Heart left ventricle (tissue), 16 donors: ENCODE measurements at regions not wholly inside any gene's neighbourhood (a gene's known extent, or its start where the extent isn't known, plus 50 kb on each side); places are given as distances from the start of the nearest gene placed in this dataset.

Source experiments
- ATAC-seq, 4 donors: fragments of 200-7000 bp; cut with Tn5 transposase; one replicate each; pipeline ENCODE4 v1.9.1; 2020 to 2022; ENCODE audit warnings: moderate library complexity in 4 of 4, mild to moderate bottlenecking in 3 of 4, moderate number of reproducible peaks in 1 of 4
- DNase-seq, 5 donors: peaks; one replicate each; pipeline ENCODE4 v3.0.0-alpha.2; 2020
- H3K27ac ChIP-seq, 12 donors: fragments of 200-600 bp; sonication (generic) in 4 of 12; one replicate each; pipeline versions ENCODE4 v1.5.0 to v1.8.0; 2016 to 2022; ENCODE audit warnings: mild to moderate bottlenecking in 2 of 12
- H3K27me3 ChIP-seq, 9 donors: fragments of 200-600 bp; sonication (generic) in 2 of 9; one replicate each; pipeline versions ENCODE4 v1.5.1 to v1.8.0; 2016 to 2022; ENCODE audit warnings: mild to moderate bottlenecking in 3 of 9
- H3K36me3 ChIP-seq, 9 donors: fragments of 200-600 bp; sonication (generic) in 2 of 9; one replicate each; pipeline versions ENCODE4 v1.5.0 to v1.8.0; 2018 to 2022; ENCODE audit warnings: mild to moderate bottlenecking in 2 of 9
- H3K4me1 ChIP-seq, 12 donors: fragments of 200-600 bp; sonication (generic) in 4 of 12; one replicate each; pipeline versions ENCODE4 v1.5.0 to v1.8.0; 2016 to 2022; ENCODE audit warnings: mild to moderate bottlenecking in 3 of 12
- H3K4me3 ChIP-seq, 12 donors: fragments of 200-600 bp; sonication (generic) in 4 of 12; one replicate each; pipeline versions ENCODE4 v1.5.0 to v1.8.0; 2017 to 2022; ENCODE audit warnings: mild to moderate bottlenecking in 9 of 12, moderate library complexity in 4 of 12
- H3K9me3 ChIP-seq, 12 donors: fragments of 200-600 bp; sonication (generic) in 4 of 12; one replicate each; pipeline versions ENCODE4 v1.5.0 to v1.8.0; 2016 to 2022; ENCODE audit warnings: mild to moderate bottlenecking in 1 of 12
- POLR2A ChIP-seq, 2 donors: fragments of 450-650 bp; IDR thresholded peaks; one replicate each; pipeline ENCODE4 v1.6.1; 2017; ENCODE audit warnings: antibody characterized with exemption in 2 of 2, mild to moderate bottlenecking in 2 of 2, moderate library complexity in 2 of 2
- WGBS, 4 donors: extraction: QIAGEN DNeasy Blood & Tissue Kit in 2 of 4; methylation state at CpG; one replicate each; pipeline versions ENCODE4 v1.1.5 to v1.1.7; 2013 to 2018; 5-methylcytosine and 5-hydroxymethylcytosine counted together
- intact Hi-C, 10 donors: fragments of 100-400 bp; cut with DNase I; formaldehyde crosslinking; loops; one replicate each; pipeline versions ENCODE4 v1.11.1 to v1.14.2; 2022
- TF ChIP-seq, protein P1 (sequence below), 12 donors: fragments of 200-600 bp; sonication (generic) in 4 of 12; IDR thresholded peaks; one replicate each; pipeline versions ENCODE4 v1.5.0 to v1.8.0; 2018 to 2022; ENCODE audit warnings: antibody characterized with exemption in 12 of 12, mild to moderate bottlenecking in 5 of 12
- donor health status: ischemic (EF 13 %, LVEDD 7.1; RV severe dilation, severe dysfunction).
- donor health status: healthy with polysubstance abuse.
- donor health status: DM: no; HTN: yes; CAD: no.
- donor health status: DM: no; HTN: no; CAD: no.
- donor health status: ischemic (EF 25% LVEDD 6.9; RV normal size, moderate dysfunction).
- donor health status: ischemic (EF 25% LVEDD 5.7; RV mildly dilated, moderate dysfunction).
- donor health status: healthy.
- donor health status: DM: yes; HTN: yes; CAD: no.
- donor health status: ischemic (EF 35%, LVEDD 5.7; RV mildly dilated, moderate dysfunction).
- donor health status: nonischemic (EF 11% LVEDD 7.7; RV severe dilation, severe dysfunction).
- donor health status: DM: yes; HTN: yes; CAD: no.
- donor health status: PGD.
- donor health status: ischemic (EF 29% LVEDD 5.4; RV normal size, mild dysfunction).
- donor health status: nonischemic (EF 23%, LVEDD 6.1; RV moderate dilation, normal function).

DNA sequence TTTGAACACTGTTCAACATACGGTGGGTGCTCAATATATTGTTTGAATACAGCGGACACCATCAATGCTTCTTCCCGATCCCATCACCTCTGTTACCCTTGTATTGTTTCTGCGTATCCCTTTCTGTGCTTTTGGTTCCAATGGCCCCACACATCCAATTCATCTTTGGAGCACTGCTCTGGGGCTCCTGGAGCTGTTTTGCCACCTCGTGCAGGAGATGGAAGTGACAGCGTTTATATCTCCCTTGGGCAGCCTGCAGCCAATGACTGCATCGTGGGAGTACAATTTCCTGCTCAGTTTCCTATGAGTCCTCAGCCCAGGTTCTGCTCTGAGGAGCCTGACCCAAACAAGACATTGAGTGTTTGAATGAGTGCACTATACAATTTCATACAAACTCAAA lies 50.2 kb upstream of the PIK3CG start:
- H3K27ac ChIP-seq, result no peak overlapping the region
- ATAC-seq (no peak), DNase-seq (no peak)
- H3K9me3 ChIP-seq, result no peaks in the 10 kb centered on the region
- intact Hi-C loops, result loop anchor here in 1 of 10 donors (5.0 kb wide), 1 partner anchor 47 kb away; no protein-coding TSS in a partner anchor
- H3K36me3 ChIP-seq, result no peaks in the 10 kb centered on the region
- no peaks in the 10 kb centered on the region for H3K27me3 ChIP-seq
- no peak overlapping the region for H3K4me3 ChIP-seq
- TF ChIP-seq, protein P1, sequence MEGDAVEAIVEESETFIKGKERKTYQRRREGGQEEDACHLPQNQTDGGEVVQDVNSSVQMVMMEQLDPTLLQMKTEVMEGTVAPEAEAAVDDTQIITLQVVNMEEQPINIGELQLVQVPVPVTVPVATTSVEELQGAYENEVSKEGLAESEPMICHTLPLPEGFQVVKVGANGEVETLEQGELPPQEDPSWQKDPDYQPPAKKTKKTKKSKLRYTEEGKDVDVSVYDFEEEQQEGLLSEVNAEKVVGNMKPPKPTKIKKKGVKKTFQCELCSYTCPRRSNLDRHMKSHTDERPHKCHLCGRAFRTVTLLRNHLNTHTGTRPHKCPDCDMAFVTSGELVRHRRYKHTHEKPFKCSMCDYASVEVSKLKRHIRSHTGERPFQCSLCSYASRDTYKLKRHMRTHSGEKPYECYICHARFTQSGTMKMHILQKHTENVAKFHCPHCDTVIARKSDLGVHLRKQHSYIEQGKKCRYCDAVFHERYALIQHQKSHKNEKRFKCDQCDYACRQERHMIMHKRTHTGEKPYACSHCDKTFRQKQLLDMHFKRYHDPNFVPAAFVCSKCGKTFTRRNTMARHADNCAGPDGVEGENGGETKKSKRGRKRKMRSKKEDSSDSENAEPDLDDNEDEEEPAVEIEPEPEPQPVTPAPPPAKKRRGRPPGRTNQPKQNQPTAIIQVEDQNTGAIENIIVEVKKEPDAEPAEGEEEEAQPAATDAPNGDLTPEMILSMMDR (IDR thresholded peaks at IDR 0.05), result no peak
- TF ChIP-seq POLR2A (IDR thresholded peaks at IDR 0.05), result no peak
- WGBS, 4 donors, result 65 to 73% (median 68%) methylated on average over 7 of the region's 7 CpGs
- peaks cover 0 to 11% (median 2%) of the 10 kb centered on the region in 12 donors for H3K4me1 ChIP-seq
